Activated CD8-positive, alpha-beta T cell treated with anti-CD3 and anti-CD28 coated beads for 36 hours (primary cell): ENCODE measurements at regions not wholly inside any gene's neighbourhood (a gene's known extent, or its start where the extent isn't known, plus 50 kb on each side); places are given as distances from the start of the nearest gene placed in this dataset.

Source experiments
- ATAC-seq: fragments of 200-7000 bp; cut with Tn5 transposase; one replicate; pipeline ENCODE4 v1.10.0; 2021; ENCODE audit warnings: mild to moderate bottlenecking, moderate library complexity
- CTCF ChIA-PET: fragments of 350-600 bp; sonication (Branson Sonifier 250); formaldehyde crosslinking; loops from one replicate; lab custom pipeline; 2021; ENCODE audit warnings: antibody characterized with exemption; lab: Charles Lee
- POLR2A ChIA-PET: fragments of 350-600 bp; sonication (Branson Sonifier 250); formaldehyde crosslinking; loops from one replicate; lab custom pipeline; 2021; ENCODE audit warnings: antibody characterized with exemption; lab: Charles Lee
- DNase-seq: peaks from one replicate; pipeline ENCODE4 v3.0.0-alpha.2; 2020
- H3K27ac Mint-ChIP-seq: one replicate; pipeline ENCODE4 v1.8.0; 2021; ENCODE audit warnings: mild to moderate bottlenecking, mixed read lengths
- H3K27me3 Mint-ChIP-seq: one replicate; pipeline ENCODE4 v1.8.0; 2021; ENCODE audit warnings: mixed read lengths
- H3K36me3 Mint-ChIP-seq: one replicate; pipeline ENCODE4 v1.8.0; 2021; ENCODE audit warnings: low read depth, mixed read lengths
- H3K4me1 Mint-ChIP-seq: one replicate; pipeline ENCODE4 v1.8.0; 2021; ENCODE audit warnings: low read depth, mixed read lengths
- H3K4me3 Mint-ChIP-seq: one replicate; pipeline ENCODE4 v1.8.0; 2021; ENCODE audit warnings: mild to moderate bottlenecking, moderate library complexity, mixed read lengths
- H3K9me3 Mint-ChIP-seq: one replicate; pipeline ENCODE4 v1.8.0; 2021; ENCODE audit warnings: mixed read lengths
- CTCF ChIP-seq: fragments of 200-600 bp; IDR thresholded peaks from one replicate; pipeline ENCODE4 v1.8.0; 2022; ENCODE audit warnings: antibody characterized with exemption, mild to moderate bottlenecking
- intact Hi-C: fragments of 100-400 bp; cut with micrococcal nuclease; formaldehyde crosslinking; loops from one replicate; pipeline ENCODE4 v1.10.0; 2022

GRCh38 chr16:20247076-20247475 is 80.2 kb downstream of the GP2 start:
- Mint-ChIP-seq H3K27ac (no peak overlapping the region), H3K4me1 (no peaks in the 10 kb centered on the region), H3K9me3 (no peaks in the 10 kb centered on the region), H3K36me3 (no peaks in the 10 kb centered on the region), H3K27me3 (peaks cover 2% of the 10 kb centered on the region), H3K4me3 (no peak overlapping the region)
- intact Hi-C loops, result no loop called here
- no peak for TF ChIP-seq CTCF
- ChIA-PET CTCF (no interaction called here), POLR2A (no interaction called here)
- no peak for ATAC-seq
- no peak for DNase-seq

GRCh38 chr16:20243731-20244281 is 83.5 kb downstream of the GP2 start:
- no peak overlapping the region for H3K4me3 Mint-ChIP-seq
- H3K4me1 Mint-ChIP-seq, result no peaks in the 10 kb centered on the region
- DNase-seq (no peak), ATAC-seq (no peak)
- ChIA-PET POLR2A (no interaction called here), CTCF (no interaction called here)
- no peak for TF ChIP-seq CTCF
- intact Hi-C loops, result no loop called here
- peaks cover 3% of the 10 kb centered on the region for H3K27me3 Mint-ChIP-seq
- H3K27ac Mint-ChIP-seq, result no peak overlapping the region
- H3K9me3 Mint-ChIP-seq, result no peaks in the 10 kb centered on the region
- no peaks in the 10 kb centered on the region for H3K36me3 Mint-ChIP-seq

GRCh38 chr16:20242568-20243255 is 84.6 kb downstream of the GP2 start:
- intact Hi-C loops, result no loop called here
- DNase-seq (no peak), ATAC-seq (no peak)
- no peaks in the 10 kb centered on the region for H3K4me1 Mint-ChIP-seq
- TF ChIP-seq CTCF, result no peak
- no peak overlapping the region for H3K27ac Mint-ChIP-seq
- ChIA-PET CTCF (interaction anchor here (0.9 kb wide), 1 partner anchor 334 kb away, joined by 3 read pairs; no protein-coding TSS in a partner anchor), POLR2A (no interaction called here)
- H3K4me3 Mint-ChIP-seq, result no peak overlapping the region
- no peaks in the 10 kb centered on the region for H3K9me3 Mint-ChIP-seq
- peaks cover 6% of the 10 kb centered on the region for H3K27me3 Mint-ChIP-seq
- H3K36me3 Mint-ChIP-seq, result no peaks in the 10 kb centered on the region

GRCh38 chr16:20241321-20241720 is 86.0 kb downstream of the GP2 start:
- Mint-ChIP-seq H3K27ac (no peak overlapping the region), H3K4me3 (no peak overlapping the region), H3K36me3 (no peaks in the 10 kb centered on the region), H3K4me1 (no peaks in the 10 kb centered on the region), H3K9me3 (no peaks in the 10 kb centered on the region), H3K27me3 (peaks cover 7% of the 10 kb centered on the region)
- ChIA-PET CTCF (no interaction called here), POLR2A (no interaction called here)
- intact Hi-C loops, result no loop called here
- no peak for TF ChIP-seq CTCF
- no peak for DNase-seq
- no peak for ATAC-seq

- peaks cover 1% of the 10 kb centered on the region for H3K9me3 Mint-ChIP-seq
- H3K4me1 Mint-ChIP-seq, result no peaks in the 10 kb centered on the region
- H3K36me3 Mint-ChIP-seq, result no peaks in the 10 kb centered on the region
- ATAC-seq (no peak), DNase-seq (no peak)
- no peak overlapping the region for H3K27ac Mint-ChIP-seq
- ChIA-PET POLR2A (no interaction called here), CTCF (no interaction called here)
- H3K27me3 Mint-ChIP-seq, result peaks cover 8% of the 10 kb centered on the region
- no peak overlapping the region for H3K4me3 Mint-ChIP-seq
- no peak for TF ChIP-seq CTCF
- intact Hi-C loops, result no loop called here
Measured at GRCh38 chr16:20236579-20237289, 90.6 kb downstream of the GP2 start.
